Kidney glomerular epithelial cell (primary cell): ENCODE measurements at regions not wholly inside any gene's neighbourhood (a gene's known extent, or its start where the extent isn't known, plus 50 kb on each side); places are given as distances from the start of the nearest gene placed in this dataset.
"Not testable (repeated sequence)": the region's sequence is repeated elsewhere in the genome, so short reads cannot be mapped to it uniquely, and the experiment has no call there.

Experiments
- DNase-seq: peaks from one replicate; lab custom pipeline; 2025; lab: John Stamatoyannopoulos, UW

DNA sequence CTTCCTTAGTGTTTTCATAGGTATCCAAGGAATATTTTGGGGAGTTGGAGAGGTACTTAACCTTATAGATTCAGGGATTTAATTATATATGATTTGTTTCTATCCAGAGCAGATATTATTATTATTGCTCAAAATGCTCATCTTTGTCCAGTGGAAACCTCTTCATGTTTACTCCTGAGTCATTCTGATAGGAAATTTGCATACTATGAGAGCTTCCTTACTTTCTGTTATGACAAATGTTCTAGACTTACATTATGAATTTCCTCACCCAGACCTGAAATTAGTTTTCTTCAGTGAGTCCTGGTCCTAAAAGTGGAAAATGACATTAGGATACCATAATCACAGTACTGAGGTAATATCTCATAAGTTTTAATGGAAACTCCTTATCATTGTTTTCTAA lies 57.5 kb upstream of the PLPPR5 start:
- no peak for DNase-seq

- DNase-seq = no peak
Observed at GRCh38 chr1:99069146-99069545, 64.5 kb upstream of the PLPPR5 start.

DNA sequence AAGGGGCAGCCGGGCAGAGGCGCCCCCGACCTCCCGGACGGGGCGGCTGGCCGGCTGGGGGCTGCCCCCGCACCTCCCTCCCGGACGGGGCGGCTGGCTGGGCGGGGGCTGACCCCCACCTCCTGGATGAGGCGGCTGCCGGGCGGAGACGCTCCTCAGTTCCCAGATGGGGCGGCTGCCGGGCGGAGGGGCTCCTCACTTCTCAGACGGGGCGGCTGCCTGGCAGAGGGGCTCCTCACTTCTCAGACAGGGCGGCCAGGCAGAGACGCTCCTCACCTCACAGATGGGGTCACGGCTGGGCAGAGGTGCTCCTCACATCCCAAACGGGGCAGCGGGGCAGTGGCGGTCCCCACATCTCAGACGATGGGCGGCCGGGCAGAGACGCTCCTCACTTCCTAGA lies 73.9 kb upstream of the PLPPR5 start:
- DNase-seq = not testable (repeated sequence)

GRCh38 chr1:99082366-99082765 lies 77.7 kb upstream of the PLPPR5 start:
- no peak for DNase-seq

- DNase-seq = no peak
Observed at GRCh38 chr1:99083338-99083737, 78.7 kb upstream of the PLPPR5 start.

DNA sequence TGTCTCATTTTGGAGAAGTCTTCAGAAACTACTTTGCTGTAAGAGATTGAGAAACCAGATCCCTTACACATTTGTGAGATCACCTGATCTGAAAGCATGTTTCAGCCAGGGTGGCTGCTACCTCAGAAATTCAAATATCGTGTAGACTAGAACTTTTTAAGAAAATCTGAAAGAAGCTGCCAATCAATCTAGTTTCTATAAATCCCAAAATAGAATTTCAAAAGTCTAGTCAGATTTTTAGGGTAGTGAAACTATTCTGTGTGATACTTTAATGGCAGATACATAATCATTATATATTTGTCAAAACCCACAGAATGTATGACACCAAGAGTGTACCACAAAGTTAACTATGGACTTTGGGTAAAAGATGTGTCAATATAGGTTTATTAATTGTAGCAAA lies 79.9 kb upstream of the PLPPR5 start:
- no peak for DNase-seq

GRCh38 chr1:99086057-99086456 lies 81.4 kb upstream of the PLPPR5 start:
- DNase-seq = no peak

- no peak for DNase-seq
Observed at GRCh38 chr1:99098589-99098988, 93.9 kb upstream of the PLPPR5 start.

GRCh38 chr1:99106274-99106673 lies 101.6 kb upstream of the PLPPR5 start:
- DNase-seq = no peak

- no peak for DNase-seq
Observed at GRCh38 chr1:99107680-99108079, 103.0 kb upstream of the PLPPR5 start.

DNA sequence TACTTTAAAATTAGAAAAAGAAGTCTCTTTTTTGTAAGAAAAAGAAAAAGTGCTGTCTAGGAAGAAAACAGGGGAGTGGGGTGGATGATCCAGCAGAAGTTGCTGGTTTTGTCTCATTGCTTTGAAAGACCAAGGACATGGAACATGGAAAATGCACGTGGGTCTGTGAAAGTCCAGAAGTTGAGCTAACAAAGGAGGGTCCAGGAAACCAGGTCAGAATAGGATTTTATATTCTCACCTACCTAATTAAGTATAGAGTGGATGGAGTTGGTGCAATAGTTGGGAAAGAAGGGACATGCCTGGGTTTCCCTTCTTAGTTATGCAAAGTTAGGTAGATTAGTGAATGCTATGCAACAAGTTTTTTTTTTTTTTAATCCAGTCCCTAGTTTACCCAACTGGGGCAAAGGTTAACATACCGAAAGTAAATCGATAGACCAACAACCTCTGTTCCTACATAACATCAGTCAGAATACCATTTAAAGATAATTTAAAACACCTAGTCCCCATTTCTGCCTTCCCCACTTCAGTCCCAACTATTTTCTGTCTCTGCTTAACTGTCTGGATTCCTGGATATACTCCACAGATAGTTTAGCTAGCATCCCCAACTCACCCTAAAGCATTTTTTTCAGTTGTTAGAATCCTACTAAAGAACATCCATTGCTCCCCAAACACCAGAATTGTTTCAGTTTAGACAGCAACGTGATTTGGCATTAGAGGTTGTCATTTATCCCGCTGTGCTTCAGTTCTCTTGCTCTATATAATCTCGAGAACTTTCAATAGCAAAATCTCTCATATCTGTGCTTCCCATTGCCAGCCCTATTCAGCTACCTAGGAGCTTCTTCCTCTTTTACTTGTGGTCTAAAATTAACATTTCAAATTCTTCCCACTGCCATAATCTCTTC lies 105.7 kb upstream of the PLPPR5 start:
- no peak for DNase-seq

- DNase-seq = no peak
Observed at GRCh38 chr1:99115231-99115630, 110.6 kb upstream of the PLPPR5 start.

DNA sequence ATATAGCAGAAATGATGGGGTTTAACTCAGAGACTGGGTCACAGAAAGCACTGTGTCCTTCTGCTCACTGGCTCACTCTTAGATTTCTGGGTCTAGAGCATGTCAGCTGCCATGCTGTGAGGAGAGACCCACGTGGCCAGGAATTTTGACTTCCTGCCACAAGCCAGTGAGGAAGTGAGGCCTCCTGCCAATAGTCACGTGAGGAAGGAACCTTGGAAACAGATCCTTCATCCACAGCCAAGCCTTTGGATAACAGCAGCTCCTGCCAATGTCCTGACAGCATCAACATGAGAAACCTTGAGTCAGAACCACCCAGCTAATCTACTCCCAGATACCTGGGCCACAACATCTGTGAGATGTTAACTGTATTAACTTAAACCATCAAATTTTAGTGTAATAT lies 114.5 kb upstream of the PLPPR5 start:
- DNase-seq = no peak

- no peak for DNase-seq
Observed at GRCh38 chr1:99122039-99122438, 117.4 kb upstream of the PLPPR5 start.

DNA sequence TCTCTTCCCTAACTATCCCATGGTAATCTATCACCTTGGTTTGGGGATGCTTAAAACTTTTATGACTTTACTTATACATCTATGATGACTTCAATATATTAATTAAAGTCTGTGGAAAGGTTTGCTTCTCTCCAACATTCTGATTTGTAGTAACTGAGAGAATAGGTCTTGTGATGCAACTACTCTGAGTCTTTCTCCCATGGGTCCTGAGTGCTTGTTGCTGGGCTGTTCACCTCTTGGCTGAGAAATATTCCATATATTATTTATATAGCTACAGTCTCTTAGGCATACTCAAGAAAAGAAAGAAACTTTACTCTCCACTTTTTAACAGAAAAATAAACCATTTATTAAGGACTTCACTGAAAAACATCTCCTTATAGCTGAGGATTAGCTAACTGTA lies 119.3 kb upstream of the PLPPR5 start:
- DNase-seq = no peak

DNA sequence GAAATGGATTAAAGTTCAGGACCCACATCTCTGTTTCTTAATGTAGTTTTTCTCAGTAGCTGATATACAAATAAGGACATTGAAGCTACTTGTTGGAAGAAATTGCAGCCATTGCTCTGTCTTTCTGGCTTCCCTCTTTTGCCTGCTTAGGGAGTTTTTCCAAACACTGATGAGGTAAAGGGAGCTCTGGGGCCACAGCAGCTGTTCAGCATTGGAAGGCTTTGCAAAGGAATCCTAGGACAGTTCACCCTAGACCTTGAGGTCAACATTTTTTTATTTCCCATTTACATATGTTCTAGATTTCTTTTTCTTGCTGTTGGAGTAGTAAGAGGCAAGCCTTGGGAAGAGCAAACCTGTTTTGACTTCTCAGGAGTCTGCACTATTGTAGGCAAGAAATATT lies 126.9 kb upstream of the PLPPR5 start:
- DNase-seq = no peak

DNA sequence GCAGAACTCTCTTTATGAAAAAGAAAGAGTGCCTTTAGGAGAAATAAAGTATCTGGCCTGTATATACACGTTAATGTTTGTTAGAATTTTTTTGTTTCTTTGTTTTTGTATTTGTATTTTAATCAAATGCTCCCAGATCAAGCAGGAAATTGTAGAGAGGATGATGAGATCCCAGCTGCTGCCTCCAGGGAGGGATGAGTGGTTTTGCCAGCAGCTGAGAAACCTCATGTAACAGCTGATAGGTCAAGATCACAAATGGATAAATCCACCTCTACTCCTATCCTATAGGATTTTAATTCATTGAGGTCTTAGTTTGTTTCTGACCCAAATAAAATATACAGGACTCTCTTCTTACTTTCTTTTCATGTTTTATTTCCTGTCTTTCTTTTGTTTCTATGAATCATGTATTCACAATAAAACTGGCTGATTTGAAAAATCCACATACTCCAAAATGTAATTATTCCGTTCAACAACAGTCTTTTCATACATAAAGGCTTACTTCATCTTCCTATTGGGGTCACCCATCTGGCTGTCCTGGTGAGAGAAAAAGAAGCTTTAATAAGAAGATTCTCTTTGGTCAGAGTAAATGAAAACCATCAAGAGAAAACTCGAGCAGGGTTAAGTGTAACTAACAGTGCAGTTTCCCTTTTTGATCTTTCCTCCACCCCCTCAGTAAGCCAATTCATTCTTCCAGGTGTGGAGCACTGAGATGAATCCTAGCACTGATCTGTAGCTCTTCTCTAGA lies 129.3 kb upstream of the PLPPR5 start:
- no peak for DNase-seq

- no peak for DNase-seq
Observed at GRCh38 chr1:99137554-99138206, 126.6 kb upstream of the PLPPR4 start.

DNA sequence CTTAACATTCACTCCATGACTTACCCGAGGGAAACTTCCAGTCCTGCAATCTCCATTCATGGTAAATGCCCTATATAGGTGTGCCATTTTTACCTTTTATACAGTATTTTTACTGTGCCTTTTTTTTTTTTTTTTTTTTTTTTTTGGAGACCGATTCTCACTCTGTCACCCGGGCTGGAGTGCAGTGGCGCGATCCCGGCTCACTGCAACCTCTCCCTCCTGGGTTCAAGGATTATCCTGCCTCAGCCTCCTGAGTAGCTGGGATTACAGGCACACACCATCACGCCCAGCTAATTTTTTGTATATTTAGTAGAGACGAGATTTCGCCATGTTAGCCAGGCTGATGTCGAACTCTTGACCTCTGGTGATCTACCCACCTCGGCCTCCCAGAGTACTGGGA lies 124.4 kb upstream of the PLPPR4 start:
- DNase-seq = no peak

DNA sequence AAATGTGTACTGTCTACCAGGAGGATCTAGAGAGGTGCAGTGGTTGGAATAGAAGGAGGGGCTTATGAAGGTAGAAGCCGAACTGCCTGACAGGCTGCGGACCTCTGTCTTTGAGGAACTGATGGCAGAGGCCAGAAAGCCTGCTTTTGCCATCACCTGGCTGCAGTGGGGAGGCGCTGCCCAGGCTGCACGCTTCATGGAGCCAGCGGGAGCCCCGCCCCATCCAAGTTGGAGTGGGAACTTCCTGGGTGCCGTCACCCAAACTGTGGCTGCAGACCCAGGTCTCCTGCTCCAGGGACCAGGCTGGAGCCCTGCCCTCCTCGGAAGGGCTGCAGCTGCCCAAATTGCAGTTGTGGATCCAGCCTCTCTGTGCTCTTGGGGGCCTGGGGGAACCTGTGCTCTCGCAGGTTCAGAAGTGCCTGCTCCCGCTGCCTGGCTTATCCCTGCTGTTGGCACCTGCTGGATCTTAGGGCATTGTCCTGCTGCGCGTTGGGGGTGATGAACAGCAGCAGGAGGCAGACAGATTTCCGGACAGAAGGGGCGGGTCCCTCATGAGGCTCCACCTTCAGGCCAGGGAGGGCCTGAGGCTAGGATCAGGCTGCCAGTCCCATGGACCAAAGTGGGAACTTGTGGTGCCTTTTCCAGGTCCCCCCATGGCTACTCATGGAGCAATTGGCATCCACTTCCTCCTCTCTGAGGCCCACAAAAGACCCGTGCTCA lies 118.0 kb upstream of the PLPPR4 start:
- no peak for DNase-seq

DNA sequence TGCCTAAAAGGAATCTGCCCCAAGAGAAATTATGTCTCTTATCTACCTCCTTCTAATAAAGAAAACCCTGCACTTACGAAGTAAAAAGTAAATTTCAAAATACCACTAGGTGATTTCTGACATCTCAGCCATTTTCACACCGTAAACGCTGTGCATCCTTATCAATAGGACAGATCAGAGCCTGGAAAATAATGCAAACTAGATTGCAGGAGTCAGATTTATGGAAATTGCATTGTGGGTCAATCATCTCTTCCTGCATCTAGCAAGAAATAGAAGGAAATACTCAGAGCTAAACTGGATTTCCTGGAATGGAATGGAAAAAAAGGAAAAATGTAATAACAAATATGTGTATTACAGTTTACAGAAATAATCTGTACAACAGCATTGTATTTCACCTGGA lies 114.3 kb upstream of the PLPPR4 start:
- DNase-seq = no peak

GRCh38 chr1:99152132-99152531 lies 112.2 kb upstream of the PLPPR4 start:
- DNase-seq = no peak
